GM19025 (cell line): ENCODE measurements at regions not wholly inside any gene's neighbourhood (a gene's known extent, or its start where the extent isn't known, plus 50 kb on each side); places are given as distances from the start of the nearest gene placed in this dataset.
"Not testable (repeated sequence)": the region's sequence is repeated elsewhere in the genome, so short reads cannot be mapped to it uniquely, and the experiment has no call there.

Experiments used
- ATAC-seq: cut with Tn5 transposase; IDR thresholded peaks from one replicate; pipeline ENCODE4 v1.9.1; 2021; ENCODE audit warnings: mild to moderate bottlenecking, low read depth, moderate library complexity; ENCODE audit not compliant: unreplicated experiment

GRCh38 chr21:20270365-20271055 is 727.7 kb upstream of the NCAM2 start:
- ATAC-seq: no peak

- no peak for ATAC-seq
Measured at GRCh38 chr21:20272791-20273362, 725.3 kb upstream of the NCAM2 start.

GRCh38 chr21:20276377-20276776 is 721.8 kb upstream of the NCAM2 start:
- ATAC-seq: no peak

GRCh38 chr21:20276954-20277353 is 721.3 kb upstream of the NCAM2 start:
- ATAC-seq: no peak

- ATAC-seq: no peak
Measured at GRCh38 chr21:20283836-20284235, 714.4 kb upstream of the NCAM2 start.

- no peak for ATAC-seq
Measured at GRCh38 chr21:20292280-20292679, 705.9 kb upstream of the NCAM2 start.

- ATAC-seq: not testable (repeated sequence)
Measured at GRCh38 chr21:20292854-20293253, 705.4 kb upstream of the NCAM2 start.

GRCh38 chr21:20301395-20301794 is 696.8 kb upstream of the NCAM2 start:
- ATAC-seq: no peak

GRCh38 chr21:20302084-20302483 is 696.1 kb upstream of the NCAM2 start:
- ATAC-seq: no peak

GRCh38 chr21:20306836-20307235 is 691.4 kb upstream of the NCAM2 start:
- ATAC-seq: no peak

- no peak for ATAC-seq
Measured at GRCh38 chr21:20308586-20309315, 689.5 kb upstream of the NCAM2 start.

- no peak for ATAC-seq
Measured at GRCh38 chr21:20311234-20311787, 686.9 kb upstream of the NCAM2 start.

GRCh38 chr21:20313013-20313412 is 685.2 kb upstream of the NCAM2 start:
- ATAC-seq: no peak

GRCh38 chr21:20315042-20315441 is 683.2 kb upstream of the NCAM2 start:
- no peak for ATAC-seq

GRCh38 chr21:20329636-20330035 is 668.6 kb upstream of the NCAM2 start:
- no peak for ATAC-seq

GRCh38 chr21:20330652-20331051 is 667.6 kb upstream of the NCAM2 start:
- no peak for ATAC-seq

- ATAC-seq: no peak
Measured at GRCh38 chr21:20334585-20334984, 663.6 kb upstream of the NCAM2 start.

- no peak for ATAC-seq
Measured at GRCh38 chr21:20341431-20341830, 656.8 kb upstream of the NCAM2 start.

GRCh38 chr21:20343186-20343585 is 655.0 kb upstream of the NCAM2 start:
- ATAC-seq: no peak

- ATAC-seq: no peak
Measured at GRCh38 chr21:20351138-20351537, 647.1 kb upstream of the NCAM2 start.

- no peak for ATAC-seq
Measured at GRCh38 chr21:20353351-20353750, 644.9 kb upstream of the NCAM2 start.
